Ovary (tissue), 7 donors: ENCODE measurements at regions not wholly inside any gene's neighbourhood (a gene's known extent, or its start where the extent isn't known, plus 50 kb on each side); places are given as distances from the start of the nearest gene placed in this dataset.

Experiments used
- DNase-seq, 5 donors: peaks; one replicate each; pipeline ENCODE4 v3.0.0-alpha.2; 2019 to 2020
- H3K27ac ChIP-seq, 2 donors: fragments of 200-600 bp; one replicate each; pipeline versions ENCODE4 v1.5.1 to v1.8.0; 2019 to 2022
- H3K27me3 ChIP-seq: fragments of 200-600 bp; one replicate; pipeline ENCODE4 v1.8.0; 2022
- H3K36me3 ChIP-seq: fragments of 200-600 bp; sonication (generic); one replicate; pipeline ENCODE4 v1.5.1; 2019
- H3K4me1 ChIP-seq: one replicate; pipeline ENCODE4 v1.8.1; 2013; ENCODE audit warnings: mild to moderate bottlenecking, moderate library complexity; ENCODE audit not compliant: insufficient read depth
- H3K4me3 ChIP-seq: fragments of 200-600 bp; sonication (generic); one replicate; pipeline ENCODE4 v1.5.1; 2017
- H3K9me3 ChIP-seq, 2 donors: fragments of 200-600 bp in 1 of 2; sonication (generic) in 1 of 2; one replicate each; pipeline versions ENCODE4 v1.5.1 to v1.8.1; 2013 to 2019; ENCODE audit warnings: mild to moderate bottlenecking in 1 of 2, moderate library complexity in 1 of 2
- EP300 ChIP-seq: sonication (generic); formaldehyde crosslinking; IDR thresholded peaks from one replicate; pipeline ENCODE4 v1.6.1; 2017; ENCODE audit warnings: antibody characterized with exemption
- POLR2A ChIP-seq: fragments of 450-650 bp; IDR thresholded peaks from one replicate; pipeline ENCODE4 v1.6.1; 2017; ENCODE audit warnings: antibody characterized with exemption, mild to moderate bottlenecking, moderate library complexity
- WGBS, 3 donors: extraction: QIAGEN DNeasy Blood & Tissue Kit in 1 of 3; methylation state at CpG; one replicate each; pipeline versions ENCODE4 v1.1.5 to v1.1.7; 2013 to 2017; 5-methylcytosine and 5-hydroxymethylcytosine counted together
- intact Hi-C, 4 donors: fragments of 100-400 bp; cut with DNase I; formaldehyde crosslinking; loops; one replicate each; pipeline versions ENCODE4 v1.11.0 to v1.15.1; 2022 to 2023
- TF ChIP-seq, protein P1 (sequence below), 3 donors: fragments of 450-650 bp in 2 of 3; fragments of 200-600 bp in 1 of 3; IDR thresholded peaks; one replicate each; pipeline versions ENCODE4 v1.5.1 to v1.8.0; 2016 to 2022; ENCODE audit warnings: antibody characterized with exemption in 3 of 3, mild to moderate bottlenecking in 1 of 3
- donor health status: DM: no; HTN: no; CAD: no; lungs with moderate emphysema.
- donor health status: DM: no; HTN: no; CAD: no.
- donor health status: Bipolar disorder and iron deficiency.
- donor health status: DM: no; HTN: no; CAD: no.
- donor health status: DM: yes; HTN: yes; CAD: no.

DNA sequence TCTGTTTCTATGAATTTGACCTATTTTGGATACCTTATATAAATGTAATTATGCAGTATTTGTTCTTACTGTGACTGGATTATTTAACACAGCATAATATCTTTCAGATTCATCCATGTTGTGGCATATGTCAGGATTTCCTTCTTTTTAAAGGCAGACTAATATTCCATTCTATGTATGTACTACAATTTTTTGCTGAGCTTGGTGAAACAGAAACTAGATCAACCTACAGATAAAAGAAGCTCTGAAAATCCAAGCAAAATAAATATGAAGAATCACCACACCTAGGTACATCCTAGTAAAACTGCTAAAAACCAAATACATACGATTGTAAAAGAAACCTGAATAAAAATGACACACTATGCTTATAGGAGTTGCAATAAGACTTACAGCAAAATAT, 300.5 kb downstream of the HTR7 start:
- H3K9me3 ChIP-seq = no peaks in the 10 kb centered on the region
- no peaks in the 10 kb centered on the region for H3K27me3 ChIP-seq
- no peaks in the 10 kb centered on the region for H3K4me1 ChIP-seq
- no peaks in the 10 kb centered on the region for H3K36me3 ChIP-seq
- H3K27ac ChIP-seq = no peak overlapping the region
- no peak for DNase-seq
- intact Hi-C loops = no loop called here
- H3K4me3 ChIP-seq = no peak overlapping the region
- TF ChIP-seq EP300 (no peak), POLR2A (no peak)
- TF ChIP-seq, protein P1, sequence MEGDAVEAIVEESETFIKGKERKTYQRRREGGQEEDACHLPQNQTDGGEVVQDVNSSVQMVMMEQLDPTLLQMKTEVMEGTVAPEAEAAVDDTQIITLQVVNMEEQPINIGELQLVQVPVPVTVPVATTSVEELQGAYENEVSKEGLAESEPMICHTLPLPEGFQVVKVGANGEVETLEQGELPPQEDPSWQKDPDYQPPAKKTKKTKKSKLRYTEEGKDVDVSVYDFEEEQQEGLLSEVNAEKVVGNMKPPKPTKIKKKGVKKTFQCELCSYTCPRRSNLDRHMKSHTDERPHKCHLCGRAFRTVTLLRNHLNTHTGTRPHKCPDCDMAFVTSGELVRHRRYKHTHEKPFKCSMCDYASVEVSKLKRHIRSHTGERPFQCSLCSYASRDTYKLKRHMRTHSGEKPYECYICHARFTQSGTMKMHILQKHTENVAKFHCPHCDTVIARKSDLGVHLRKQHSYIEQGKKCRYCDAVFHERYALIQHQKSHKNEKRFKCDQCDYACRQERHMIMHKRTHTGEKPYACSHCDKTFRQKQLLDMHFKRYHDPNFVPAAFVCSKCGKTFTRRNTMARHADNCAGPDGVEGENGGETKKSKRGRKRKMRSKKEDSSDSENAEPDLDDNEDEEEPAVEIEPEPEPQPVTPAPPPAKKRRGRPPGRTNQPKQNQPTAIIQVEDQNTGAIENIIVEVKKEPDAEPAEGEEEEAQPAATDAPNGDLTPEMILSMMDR (IDR thresholded peaks at IDR 0.05) = no peak
- WGBS, 3 donors = 87 to 90% (median 89%) methylated on average over 1 of the region's 1 CpG

DNA sequence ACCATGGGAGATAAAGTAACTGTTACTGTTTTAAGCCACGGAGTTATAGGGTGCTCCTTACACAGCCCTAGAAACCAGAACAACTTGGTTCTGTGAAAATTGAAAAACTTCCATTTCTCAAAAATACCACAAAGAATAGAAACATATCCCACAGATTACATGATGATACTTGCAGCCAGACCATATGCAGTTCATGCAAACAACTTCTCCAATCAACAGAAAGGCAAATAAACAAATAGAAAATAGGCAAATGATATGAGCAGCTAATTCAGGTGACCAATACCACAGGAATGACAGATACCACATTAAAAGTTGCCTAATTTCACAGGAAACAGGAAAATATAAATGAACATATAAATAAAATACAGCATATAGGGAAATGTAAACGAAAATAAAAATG, 297.5 kb downstream of the HTR7 start:
- Histone ChIP-seq H3K4me3 (no peak overlapping the region), H3K36me3 (no peaks in the 10 kb centered on the region), H3K9me3 (no peaks in the 10 kb centered on the region), H3K4me1 (no peaks in the 10 kb centered on the region), H3K27ac (no peak overlapping the region), H3K27me3 (no peaks in the 10 kb centered on the region)
- WGBS, 3 donors = 52 to 71% (median 53%) methylated on average over 2 of the region's 2 CpGs
- no peak for DNase-seq
- TF ChIP-seq POLR2A (no peak), EP300 (no peak)
- TF ChIP-seq, protein P1 (IDR thresholded peaks at IDR 0.05) = no peak
- intact Hi-C loops = no loop called here

DNA sequence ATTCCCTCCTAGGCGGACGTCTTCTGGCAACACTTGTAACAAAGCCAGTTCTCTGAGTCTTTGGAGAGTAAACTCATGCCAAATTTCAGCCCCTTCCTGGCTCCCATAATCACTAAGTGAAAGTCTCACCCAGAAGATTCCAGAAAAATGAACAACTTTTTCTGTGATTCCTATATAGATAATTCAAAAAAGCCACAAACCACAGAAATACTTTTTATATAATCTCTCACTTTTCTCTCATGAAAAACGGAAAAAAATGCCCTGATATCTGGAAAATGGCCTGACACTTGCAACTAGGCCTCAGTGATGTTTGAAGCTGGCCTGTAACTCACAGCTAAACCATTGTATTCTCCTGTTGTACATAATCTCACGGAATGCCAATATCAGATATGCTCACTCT, 296.2 kb downstream of the HTR7 start:
- Histone ChIP-seq H3K36me3 (no peaks in the 10 kb centered on the region), H3K27me3 (no peaks in the 10 kb centered on the region), H3K4me1 (no peaks in the 10 kb centered on the region), H3K9me3 (no peaks in the 10 kb centered on the region), H3K4me3 (no peak overlapping the region), H3K27ac (no peak overlapping the region)
- WGBS, 3 donors = 29 to 70% (median 55%) methylated on average over 4 of the region's 4 CpGs
- TF ChIP-seq, protein P1 (IDR thresholded peaks at IDR 0.05) = no peak
- TF ChIP-seq POLR2A = no peak
- TF ChIP-seq EP300 = no peak
- intact Hi-C loops = no loop called here
- no peak for DNase-seq

DNA sequence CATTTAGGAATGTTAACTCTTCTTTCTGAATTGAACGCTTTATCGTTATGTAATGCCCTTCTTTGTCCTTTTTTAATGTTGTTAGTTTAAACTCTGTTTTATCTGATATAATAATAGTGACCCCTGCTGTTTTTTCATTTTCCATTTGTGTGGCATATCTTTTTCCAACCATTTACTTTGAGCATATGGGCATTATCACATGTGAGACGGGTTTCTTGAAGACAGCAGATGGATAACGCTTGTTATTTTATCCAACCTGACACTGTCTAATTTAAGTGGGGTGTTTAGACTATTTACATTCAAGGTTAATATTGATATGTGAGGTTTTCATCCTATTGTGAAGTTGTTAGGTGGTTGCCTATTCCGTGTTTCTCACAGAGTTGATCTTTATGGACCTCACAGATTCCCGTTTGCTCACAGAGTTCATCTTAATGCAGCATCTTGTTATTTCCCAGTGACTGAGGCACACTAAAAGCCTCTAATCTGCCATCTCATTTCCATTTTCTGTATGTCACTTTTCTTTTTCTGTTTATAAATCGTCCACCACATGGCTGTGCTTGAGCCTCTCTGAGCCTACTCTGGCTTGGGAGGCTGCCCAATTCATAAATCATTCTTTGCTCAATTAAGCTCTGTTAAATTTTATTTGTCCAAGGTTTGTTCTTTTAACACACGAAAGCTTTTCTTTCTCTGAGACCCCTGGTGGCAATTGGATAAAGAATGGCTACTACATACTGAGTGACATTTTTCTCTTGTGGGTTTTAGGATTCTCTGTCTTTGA, 286.2 kb downstream of the HTR7 start:
- Histone ChIP-seq H3K27ac (no peak overlapping the region), H3K36me3 (no peaks in the 10 kb centered on the region), H3K4me1 (no peaks in the 10 kb centered on the region), H3K9me3 (no peaks in the 10 kb centered on the region), H3K27me3 (no peaks in the 10 kb centered on the region), H3K4me3 (no peak overlapping the region)
- no peak for TF ChIP-seq EP300
- no peak for TF ChIP-seq POLR2A
- TF ChIP-seq, protein P1 (IDR thresholded peaks at IDR 0.05) = no peak
- intact Hi-C loops = no loop called here
- WGBS, 3 donors = 58 to 66% (median 63%) methylated on average over 8 of the region's 8 CpGs
- no peak for DNase-seq
